HG03565 (cell line): ENCODE measurements at regions not wholly inside any gene's neighbourhood (a gene's known extent, or its start where the extent isn't known, plus 50 kb on each side); places are given as distances from the start of the nearest gene placed in this dataset.

Experiments
- ATAC-seq: cut with Tn5 transposase; IDR thresholded peaks from one replicate; pipeline ENCODE4 v1.9.1; 2021; ENCODE audit warnings: mild to moderate bottlenecking, moderate library complexity; ENCODE audit not compliant: unreplicated experiment

DNA sequence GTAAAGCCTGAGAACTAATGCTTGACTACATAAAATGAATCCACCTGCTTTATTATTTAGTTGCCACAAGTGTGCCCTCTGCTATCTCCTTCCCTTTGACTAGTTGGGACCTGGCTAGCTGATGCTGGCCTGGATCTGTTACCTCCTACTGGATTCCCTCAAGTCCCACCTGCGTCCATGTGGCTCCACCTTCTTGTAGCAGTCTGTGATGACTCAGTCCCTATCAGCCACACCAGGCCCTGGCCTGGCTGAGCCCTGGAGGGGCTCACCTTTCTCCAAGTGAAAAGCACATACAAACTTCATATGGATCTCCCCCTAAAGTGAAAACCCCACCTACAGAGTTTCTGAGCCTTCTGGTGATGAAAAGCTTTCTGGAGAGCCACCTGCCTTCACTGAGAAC lies 611.4 kb downstream of the SEMA5A start:
- ATAC-seq, result no peak

DNA sequence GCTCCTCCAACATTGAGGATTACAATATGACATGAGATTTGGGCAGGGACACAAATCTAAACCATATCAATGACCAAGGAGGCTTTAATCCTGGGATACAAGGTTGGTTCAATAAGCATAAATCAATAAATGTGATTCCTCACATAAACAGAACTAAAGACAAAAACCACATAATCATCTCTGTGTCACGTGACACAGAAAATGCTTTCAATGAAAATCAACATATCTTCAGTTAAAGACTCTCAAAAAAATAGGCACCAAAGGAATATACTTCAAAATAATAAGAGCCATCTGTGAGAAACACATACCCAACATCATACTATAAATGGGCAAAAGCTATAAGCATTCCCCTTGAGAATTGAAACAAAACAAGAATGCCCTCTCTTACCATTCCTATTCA lies 604.9 kb downstream of the SEMA5A start:
- no peak for ATAC-seq

DNA sequence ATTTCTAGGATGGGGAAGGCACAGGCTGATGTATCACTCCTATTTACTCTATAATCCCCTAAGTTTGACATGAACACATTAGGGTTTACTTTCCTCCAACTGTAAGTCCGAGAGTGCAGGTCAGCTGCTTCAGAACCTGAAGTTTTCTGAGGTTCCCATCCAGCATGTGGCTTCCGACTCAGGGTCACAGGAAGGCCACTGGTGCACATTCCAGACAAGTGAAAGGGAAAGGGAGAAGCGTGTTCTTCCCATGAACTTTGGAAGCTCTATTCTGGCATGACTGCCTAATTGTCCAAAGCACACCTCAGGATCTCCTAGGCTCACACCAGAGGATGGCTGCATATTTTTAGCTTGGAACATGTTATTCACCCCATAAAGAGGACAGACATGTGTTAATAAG lies 602.6 kb downstream of the SEMA5A start:
- ATAC-seq, result no peak

GRCh38 chr5:8944005-8944404 lies 601.9 kb downstream of the SEMA5A start:
- ATAC-seq, result no peak

- ATAC-seq, result no peak
Observed at GRCh38 chr5:8945972-8946371, 599.9 kb downstream of the SEMA5A start.

GRCh38 chr5:8949908-8950307 lies 596.0 kb downstream of the SEMA5A start:
- peak; percentile 94 for ATAC-seq

GRCh38 chr5:8952147-8952546 lies 593.7 kb downstream of the SEMA5A start:
- ATAC-seq, result no peak

- ATAC-seq, result no peak
Observed at GRCh38 chr5:8953016-8953415, 592.9 kb downstream of the SEMA5A start.

DNA sequence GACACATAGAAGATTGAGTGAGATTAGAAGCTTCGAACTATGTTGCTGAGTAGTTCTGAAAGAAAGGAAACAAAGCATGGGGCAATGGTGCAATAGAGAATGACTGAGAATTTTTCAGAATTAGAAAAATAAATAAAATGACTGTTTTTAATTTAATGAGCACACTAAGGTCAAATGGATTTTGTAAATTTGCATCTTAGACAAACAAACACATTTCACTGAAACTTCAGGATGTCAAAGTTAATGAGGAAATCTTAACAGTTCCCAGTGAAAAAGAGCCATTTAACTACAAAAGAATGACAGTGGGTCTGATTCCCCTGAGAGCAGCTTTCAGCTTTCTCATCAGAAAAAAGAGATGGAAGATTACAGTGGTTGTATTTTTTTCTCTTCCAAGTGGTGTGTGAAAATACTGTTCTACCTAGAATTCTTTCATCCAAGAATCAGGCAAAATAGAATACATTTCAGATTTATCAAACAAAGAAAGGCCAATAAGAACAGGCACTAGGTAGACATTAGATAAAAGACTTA lies 591.9 kb downstream of the SEMA5A start:
- no peak for ATAC-seq

DNA sequence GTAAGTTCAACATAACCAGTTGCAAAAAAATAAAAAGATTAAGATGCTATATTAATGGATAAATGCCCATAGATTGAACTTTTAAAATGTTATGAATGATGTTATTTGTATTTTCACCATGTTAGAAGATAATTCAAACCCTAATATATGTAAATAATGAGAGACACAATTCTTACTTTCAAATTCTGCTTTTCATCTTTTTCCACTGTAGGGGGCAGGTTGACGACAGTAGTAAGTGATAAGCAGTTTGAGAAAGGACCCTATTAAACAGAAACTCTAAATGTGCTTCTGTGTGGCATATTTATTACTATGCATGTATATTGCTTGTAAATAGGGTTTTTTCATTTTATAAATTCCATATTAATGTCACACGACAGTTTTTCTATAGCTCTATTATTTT lies 591.1 kb downstream of the SEMA5A start:
- ATAC-seq, result no peak

DNA sequence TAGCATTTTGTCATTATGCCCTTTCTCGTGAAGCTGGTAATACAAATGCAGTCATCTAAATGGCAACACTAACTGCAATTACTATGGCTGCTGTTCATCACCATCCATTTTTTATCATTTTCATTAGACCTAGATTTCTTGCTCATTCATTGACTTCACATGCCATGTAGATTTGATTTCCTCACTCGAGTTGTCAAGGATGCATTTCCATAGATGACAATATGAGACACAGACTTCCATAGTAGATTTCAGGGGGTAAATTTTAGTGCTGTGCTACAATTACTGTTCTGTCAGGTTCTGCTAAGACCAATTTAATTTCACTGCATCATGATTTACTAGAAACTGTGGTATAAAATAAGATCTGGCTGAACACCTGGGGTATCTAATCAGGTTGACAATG lies 589.2 kb downstream of the SEMA5A start:
- ATAC-seq, result no peak

DNA sequence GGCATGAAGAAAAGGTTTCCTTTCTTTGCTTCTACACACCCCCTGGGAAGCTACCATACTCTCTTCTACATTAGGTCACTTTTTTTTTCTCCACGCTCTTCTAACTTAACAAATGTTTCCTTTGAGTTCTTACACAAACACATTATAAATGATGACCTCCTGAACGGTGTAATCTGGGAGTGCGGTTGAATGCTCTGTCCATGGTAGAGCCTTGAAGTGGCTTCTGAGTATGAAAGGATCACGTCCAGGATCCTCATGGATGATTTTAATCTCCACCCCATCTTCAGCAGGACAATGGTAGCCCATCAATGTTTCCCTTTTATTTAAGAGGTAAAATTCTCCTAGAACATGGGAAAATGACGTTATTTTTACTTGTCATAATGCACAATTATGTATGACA lies 587.3 kb downstream of the SEMA5A start:
- no peak for ATAC-seq

GRCh38 chr5:8961219-8961618 lies 584.7 kb downstream of the SEMA5A start:
- no peak for ATAC-seq

DNA sequence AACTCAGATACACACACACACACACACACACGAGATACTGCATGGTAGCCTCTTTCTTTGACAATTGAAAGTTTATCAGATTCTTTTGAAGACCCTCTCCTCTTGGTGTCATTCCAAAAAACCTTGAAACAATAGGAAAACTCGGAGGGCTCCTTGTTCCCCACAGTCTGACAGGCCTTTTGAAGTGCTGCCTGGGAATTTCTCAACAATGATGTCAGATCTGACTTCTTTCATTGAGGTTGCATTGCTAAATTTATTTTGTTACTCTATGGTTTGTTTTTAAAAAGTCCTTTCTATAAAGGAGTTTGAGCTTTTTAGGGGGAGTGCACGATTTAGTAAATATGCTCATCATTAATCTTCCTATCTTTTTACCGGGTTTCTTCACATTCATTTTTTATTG lies 583.9 kb downstream of the SEMA5A start:
- ATAC-seq, result no peak

DNA sequence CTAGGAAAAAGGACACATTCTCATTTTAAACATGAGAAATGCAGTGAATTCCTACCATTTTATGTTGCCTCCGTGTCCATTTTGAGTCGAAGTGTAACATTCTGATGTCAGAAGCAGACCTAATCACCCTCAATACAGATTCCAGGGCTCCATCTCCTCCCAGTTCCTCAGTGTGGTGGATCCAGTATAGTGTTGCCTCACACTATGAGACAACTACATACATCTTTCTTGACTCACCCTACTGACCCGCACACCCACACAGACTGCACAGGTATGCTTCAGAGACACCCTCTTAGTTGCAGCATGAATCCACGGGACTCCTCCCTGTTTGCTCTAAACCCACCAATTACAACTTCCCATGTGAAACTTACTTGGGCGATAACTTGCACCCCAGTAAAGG lies 564.9 kb downstream of the SEMA5A start:
- no peak for ATAC-seq

DNA sequence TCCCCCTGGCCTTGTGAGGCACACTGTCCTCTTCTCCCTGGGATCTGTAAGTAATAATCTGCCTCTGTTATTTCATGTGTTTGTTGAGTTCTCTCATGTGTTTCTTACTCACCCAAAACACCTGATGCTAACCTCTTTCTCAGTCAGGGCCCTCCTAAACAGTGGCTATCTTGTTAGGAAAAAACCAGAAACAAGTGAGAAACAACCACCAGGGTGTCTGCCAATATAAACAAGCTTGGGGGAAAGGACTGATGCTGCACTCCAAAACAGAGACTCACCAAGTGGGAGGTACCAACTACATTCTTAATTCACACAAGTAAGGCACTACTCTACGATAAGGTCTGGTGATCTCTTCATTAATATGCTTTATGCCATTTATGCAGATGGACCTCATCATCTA lies 564.4 kb downstream of the SEMA5A start:
- no peak for ATAC-seq

GRCh38 chr5:8984386-8984785 lies 561.5 kb downstream of the SEMA5A start:
- no peak for ATAC-seq
